Neural cell (in vitro differentiated cells): ENCODE measurements at regions not wholly inside any gene's neighbourhood (a gene's known extent, or its start where the extent isn't known, plus 50 kb on each side); places are given as distances from the start of the nearest gene placed in this dataset.

Source experiments
- H2AFZ ChIP-seq: fragments of 200-600, 300-800 bp; sonication (generic), shearing (Covaris generic); 2 replicates; pipeline ENCODE4 v1.6.0; 2014; ENCODE audit warnings: low read depth, mild to moderate bottlenecking, antibody characterized with exemption, low read length, moderate library complexity
- H3F3A ChIP-seq: fragments of 200-600 bp; shearing (Covaris generic); 2 replicates; pipeline ENCODE4 v1.6.1; 2016; ENCODE audit warnings: mild to moderate bottlenecking, moderate library complexity, mixed read lengths, antibody characterized with exemption, low read length; ENCODE audit not compliant: insufficient read depth, poor library complexity, severe bottlenecking
- H3K27ac ChIP-seq: fragments of 200-600, 300-800 bp; sonication (generic), shearing (Covaris generic); 2 replicates; pipeline ENCODE4 v1.5.1; 2014; ENCODE audit warnings: mild to moderate bottlenecking, low read length, moderate library complexity
- H3K27me3 ChIP-seq: fragments of 300-800, 200-600 bp; sonication (generic), shearing (Covaris generic); 2 replicates; pipeline ENCODE4 v1.6.0; 2014; ENCODE audit warnings: mild to moderate bottlenecking, low read depth, low read length, moderate library complexity; ENCODE audit not compliant: insufficient read depth
- H3K36me3 ChIP-seq: fragments of 300-800, 200-600 bp; sonication (generic), shearing (Covaris generic); 2 replicates; pipeline ENCODE4 v1.5.1; 2014; ENCODE audit warnings: mild to moderate bottlenecking, antibody characterized with exemption, low read length, moderate library complexity; ENCODE audit not compliant: insufficient read depth
- H3K4me2 ChIP-seq: fragments of 300-800, 200-600 bp; sonication (generic), shearing (Covaris generic); 2 replicates; pipeline ENCODE4 v1.6.0; 2014; ENCODE audit warnings: mild to moderate bottlenecking, low read length
- H3K4me3 ChIP-seq: fragments of 300-800, 200-600 bp; sonication (generic), shearing (Covaris generic); 2 replicates; pipeline ENCODE4 v1.5.1; 2014; ENCODE audit warnings: mild to moderate bottlenecking, low read length, moderate library complexity
- H3K79me2 ChIP-seq: fragments of 200-600 bp; shearing (Covaris generic); replicated peaks from 2 replicates; pipeline ENCODE4 v1.6.0; 2014; ENCODE audit warnings: mild to moderate bottlenecking, low read length, moderate library complexity; ENCODE audit not compliant: insufficient read depth
- H3K9ac ChIP-seq: fragments of 300-800, 200-600 bp; sonication (generic), shearing (Covaris generic); 2 replicates; pipeline ENCODE4 v1.6.1; 2016; ENCODE audit warnings: mild to moderate bottlenecking, low read length, mixed read lengths
- H3K9me2 ChIP-seq: fragments of 200-600 bp; shearing (Covaris generic); 2 replicates; pipeline ENCODE4 v1.6.1; 2016; ENCODE audit warnings: mild to moderate bottlenecking, low read length, mixed read lengths; ENCODE audit not compliant: insufficient read depth
- H3K9me3 ChIP-seq: fragments of 200-600, 300-800 bp; sonication (generic), shearing (Covaris generic); 2 replicates; pipeline ENCODE4 v1.6.1; 2016; ENCODE audit warnings: mild to moderate bottlenecking, mixed run types, low read length, moderate library complexity, mixed read lengths
- H4K20me1 ChIP-seq: fragments of 200-600 bp; shearing (Covaris generic); 2 replicates; pipeline ENCODE4 v1.6.1; 2016; ENCODE audit warnings: mild to moderate bottlenecking, mixed run types; ENCODE audit not compliant: insufficient read depth
- CTCF ChIP-seq: fragments of 450-650 bp; IDR thresholded peaks from 2 replicates; pipeline ENCODE4 v1.5.1; 2014; ENCODE audit warnings: antibody characterized with exemption, mild to moderate bottlenecking, moderate library complexity; ENCODE audit not compliant: poor library complexity, severe bottlenecking
- EP300 ChIP-seq: fragments of 450-650 bp; conservative IDR thresholded peaks from 2 replicates; pipeline ENCODE4 v1.6.1; 2014; ENCODE audit warnings: antibody characterized with exemption, mild to moderate bottlenecking, moderate library complexity; ENCODE audit not compliant: poor library complexity, severe bottlenecking
- EZH2 ChIP-seq: fragments of 200-600, 300-800 bp; shearing (Covaris generic), sonication (generic); IDR thresholded peaks from 2 replicates; pipeline ENCODE4 v1.6.1; 2014; ENCODE audit warnings: antibody characterized with exemption, low read length, borderline replicate concordance, mild to moderate bottlenecking; ENCODE audit not compliant: insufficient read depth, poor library complexity, severe bottlenecking
- MXI1 ChIP-seq: fragments of 450-650 bp; conservative IDR thresholded peaks from 2 replicates; pipeline ENCODE4 v1.6.1; 2014; ENCODE audit warnings: antibody characterized with exemption, mild to moderate bottlenecking; ENCODE audit not compliant: poor library complexity, severe bottlenecking
- POLR2AphosphoS5 ChIP-seq: IDR thresholded peaks from 2 replicates; pipeline ENCODE4 v1.6.1; 2012
- RAD21 ChIP-seq: fragments of 450-650 bp; conservative IDR thresholded peaks from 2 replicates; pipeline ENCODE4 v1.6.1; 2014; ENCODE audit warnings: antibody characterized with exemption, mild to moderate bottlenecking, moderate library complexity
- REST ChIP-seq: IDR thresholded peaks from 2 replicates; pipeline ENCODE4 v1.6.1; 2012; ENCODE audit warnings: borderline replicate concordance
- SMC3 ChIP-seq: fragments of 450-650 bp; conservative IDR thresholded peaks from 2 replicates; pipeline ENCODE4 v1.6.1; 2014; ENCODE audit warnings: antibody characterized with exemption, mild to moderate bottlenecking, moderate library complexity; ENCODE audit not compliant: poor library complexity
- TAF1 ChIP-seq: IDR thresholded peaks from 2 replicates; pipeline ENCODE4 v1.6.1; 2012; ENCODE audit warnings: low read depth

GRCh38 chr16:26453215-26453614 lies 613.5 kb upstream of the C16orf82 start:
- no peaks in the 10 kb centered on the region for H3K36me3 ChIP-seq
- H4K20me1 ChIP-seq = no peaks in the 10 kb centered on the region
- no peaks in the 10 kb centered on the region for H3K27me3 ChIP-seq
- TF ChIP-seq SMC3 (peak; percentile 40), CTCF (peak; percentile 38), RAD21 (peak; percentile 47), EP300 (no peak)
- no peaks in the 10 kb centered on the region for H3F3A ChIP-seq
- no peaks in the 10 kb centered on the region for H3K79me2 ChIP-seq
- H3K9me2 ChIP-seq = no peaks in the 10 kb centered on the region
- no peak overlapping the region for H3K4me3 ChIP-seq
- H3K9me3 ChIP-seq = no peaks in the 10 kb centered on the region
- no peak overlapping the region for H3K4me2 ChIP-seq
- H2AFZ ChIP-seq = no peak overlapping the region
- no peak overlapping the region for H3K27ac ChIP-seq
- H3K9ac ChIP-seq = no peak overlapping the region

- TF ChIP-seq EP300 = no peak
- no peak for TF ChIP-seq POLR2AphosphoS5
- no peaks in the 10 kb centered on the region for H4K20me1 ChIP-seq
- no peaks in the 10 kb centered on the region for H3K9me2 ChIP-seq
- no peak overlapping the region for H3K4me3 ChIP-seq
- H3K9me3 ChIP-seq = no peaks in the 10 kb centered on the region
- no peaks in the 10 kb centered on the region for H3F3A ChIP-seq
- H3K79me2 ChIP-seq = no peaks in the 10 kb centered on the region
- no peak overlapping the region for H3K4me2 ChIP-seq
- no peak overlapping the region for H3K27ac ChIP-seq
- no peaks in the 10 kb centered on the region for H3K27me3 ChIP-seq
- H3K9ac ChIP-seq = no peak overlapping the region
- H3K36me3 ChIP-seq = no peaks in the 10 kb centered on the region
- no peak overlapping the region for H2AFZ ChIP-seq
These were observed 612.6 kb upstream of the C16orf82 start for GRCh38 chr16:26454102-26454501.

DNA sequence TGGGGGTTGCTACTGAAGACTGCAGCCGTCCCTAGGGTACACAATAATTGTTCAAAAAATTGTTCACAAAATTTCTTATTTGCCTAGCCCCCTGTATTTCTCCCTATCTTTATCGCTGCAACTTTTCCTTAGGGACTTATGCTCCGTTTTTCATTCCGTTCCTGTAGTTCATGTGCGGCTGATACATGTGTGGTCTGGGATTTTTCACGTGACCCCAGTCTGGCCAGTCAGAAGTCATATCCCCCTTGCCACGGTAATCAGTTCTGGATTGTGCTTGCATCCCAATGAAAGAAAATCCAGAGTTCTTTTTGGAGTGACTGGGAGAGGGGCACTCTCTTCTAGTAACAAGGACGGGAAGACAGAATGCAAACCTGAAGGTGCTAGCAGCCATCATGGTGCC lies 610.7 kb upstream of the C16orf82 start:
- Histone ChIP-seq H4K20me1 (no peaks in the 10 kb centered on the region), H3K9me2 (no peaks in the 10 kb centered on the region), H3K4me3 (no peak overlapping the region), H3K4me2 (no peak overlapping the region), H3K27me3 (no peaks in the 10 kb centered on the region), H3K79me2 (no peaks in the 10 kb centered on the region), H3K9me3 (no peaks in the 10 kb centered on the region), H3K9ac (no peak overlapping the region), H3K36me3 (no peaks in the 10 kb centered on the region), H2AFZ (no peak overlapping the region), H3F3A (no peaks in the 10 kb centered on the region), H3K27ac (no peak overlapping the region)
- TF ChIP-seq CTCF = no peak
- no peak for TF ChIP-seq SMC3
- TF ChIP-seq REST = no peak
- no peak for TF ChIP-seq POLR2AphosphoS5
- TF ChIP-seq EZH2 = no peak
- no peak for TF ChIP-seq MXI1
- no peak for TF ChIP-seq EP300
- TF ChIP-seq RAD21 = no peak
- no peak for TF ChIP-seq TAF1
